Esophagus muscularis mucosa (tissue), 4 donors: ENCODE measurements at regions not wholly inside any gene's neighbourhood (a gene's known extent, or its start where the extent isn't known, plus 50 kb on each side); places are given as distances from the start of the nearest gene placed in this dataset.

Source experiments
- DNase-seq: peaks from one replicate; pipeline ENCODE4 v3.0.0-alpha.2; 2017; ENCODE audit errors: extremely low spot score
- H3K27ac ChIP-seq, 4 donors: fragments of 200-600 bp; sonication (generic); replicated peaks in 1 of 4; 1 replicate in 3 of 4; 2 replicates in 1 of 4; pipeline ENCODE4 v1.5.1; 2016 to 2019; ENCODE audit warnings: mild to moderate bottlenecking in 1 of 4
- H3K27me3 ChIP-seq, 4 donors: fragments of 200-600 bp; sonication (generic); one replicate each; pipeline versions ENCODE4 v1.5.1 to v1.6.0; 2016 to 2019
- H3K36me3 ChIP-seq, 4 donors: fragments of 200-600 bp; sonication (generic); one replicate each; pipeline ENCODE4 v1.5.1; 2016 to 2019
- H3K4me1 ChIP-seq, 4 donors: fragments of 200-600 bp; sonication (generic); one replicate each; pipeline ENCODE4 v1.5.1; 2016 to 2019
- H3K4me3 ChIP-seq, 4 donors: fragments of 200-600 bp; sonication (generic); 1 replicate in 2 of 4; 2 replicates in 2 of 4; pipeline ENCODE4 v1.5.1; 2016 to 2019; ENCODE audit warnings: mild to moderate bottlenecking in 4 of 4, moderate library complexity in 1 of 4
- H3K9me3 ChIP-seq, 4 donors: fragments of 200-600 bp; sonication (generic); 1 replicate in 3 of 4; 2 replicates in 1 of 4; pipeline ENCODE4 v1.5.1; 2016 to 2019
- EP300 ChIP-seq: sonication (generic); formaldehyde crosslinking; IDR thresholded peaks from one replicate; pipeline ENCODE4 v1.6.1; 2017; ENCODE audit warnings: antibody characterized with exemption
- POLR2A ChIP-seq: fragments of 450-650 bp; IDR thresholded peaks from one replicate; pipeline ENCODE4 v1.6.1; 2017; ENCODE audit warnings: antibody characterized with exemption, moderate library complexity, mild to moderate bottlenecking, low read depth
- POLR2AphosphoS5 ChIP-seq, 2 donors: sonication (generic); formaldehyde crosslinking; IDR thresholded peaks; one replicate each; pipeline ENCODE4 v1.6.1; 2017; ENCODE audit warnings: antibody characterized with exemption in 2 of 2
- WGBS: methylation state at CpG from one replicate; pipeline ENCODE4 v1.1.5; 2018; 5-methylcytosine and 5-hydroxymethylcytosine counted together
- intact Hi-C: fragments of 100-400 bp; cut with DNase I; formaldehyde crosslinking; loops from one replicate; pipeline ENCODE4 v1.15.1; 2023
- TF ChIP-seq, protein P1 (sequence below), 3 experiments: fragments of 200-600 bp in 2 of 3; fragments of 450-650 bp in 1 of 3; sonication (generic) in 2 of 3; IDR thresholded peaks; one replicate each; pipeline ENCODE4 v1.5.1; 2017 to 2019; ENCODE audit warnings: antibody characterized with exemption in 3 of 3, mild to moderate bottlenecking in 2 of 3, moderate library complexity in 1 of 3

GRCh38 chr18:22280453-22280750 is 111.0 kb downstream of the GATA6 start:
- Histone ChIP-seq H3K27ac (no peak overlapping the region), H3K4me3 (no peak overlapping the region), H3K4me1 (peaks cover 0 to 30% (median 11%) of the 10 kb centered on the region in 4 donors), H3K27me3 (no peaks in the 10 kb centered on the region), H3K9me3 (no peaks in the 10 kb centered on the region), H3K36me3 (no peaks in the 10 kb centered on the region)
- no peak for DNase-seq
- WGBS: 89% methylated on average over 1 of the region's 1 CpG
- TF ChIP-seq POLR2AphosphoS5 (IDR thresholded peaks at IDR 0.05) (no peak), POLR2A (no peak), EP300 (no peak)
- TF ChIP-seq, protein P1, sequence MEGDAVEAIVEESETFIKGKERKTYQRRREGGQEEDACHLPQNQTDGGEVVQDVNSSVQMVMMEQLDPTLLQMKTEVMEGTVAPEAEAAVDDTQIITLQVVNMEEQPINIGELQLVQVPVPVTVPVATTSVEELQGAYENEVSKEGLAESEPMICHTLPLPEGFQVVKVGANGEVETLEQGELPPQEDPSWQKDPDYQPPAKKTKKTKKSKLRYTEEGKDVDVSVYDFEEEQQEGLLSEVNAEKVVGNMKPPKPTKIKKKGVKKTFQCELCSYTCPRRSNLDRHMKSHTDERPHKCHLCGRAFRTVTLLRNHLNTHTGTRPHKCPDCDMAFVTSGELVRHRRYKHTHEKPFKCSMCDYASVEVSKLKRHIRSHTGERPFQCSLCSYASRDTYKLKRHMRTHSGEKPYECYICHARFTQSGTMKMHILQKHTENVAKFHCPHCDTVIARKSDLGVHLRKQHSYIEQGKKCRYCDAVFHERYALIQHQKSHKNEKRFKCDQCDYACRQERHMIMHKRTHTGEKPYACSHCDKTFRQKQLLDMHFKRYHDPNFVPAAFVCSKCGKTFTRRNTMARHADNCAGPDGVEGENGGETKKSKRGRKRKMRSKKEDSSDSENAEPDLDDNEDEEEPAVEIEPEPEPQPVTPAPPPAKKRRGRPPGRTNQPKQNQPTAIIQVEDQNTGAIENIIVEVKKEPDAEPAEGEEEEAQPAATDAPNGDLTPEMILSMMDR (IDR thresholded peaks at IDR 0.05): no peak
- intact Hi-C loops: loop anchor here (5.0 kb wide), 1 partner anchor 277 kb away; no protein-coding TSS in a partner anchor

GRCh38 chr18:22279741-22280452 is 110.5 kb downstream of the GATA6 start:
- intact Hi-C loops: loop anchor here (5.0 to 10.0 kb wide), 2 partner anchors 105 to 277 kb away; no protein-coding TSS in a partner anchor
- Histone ChIP-seq H3K9me3 (no peaks in the 10 kb centered on the region), H3K4me1 (peaks cover 0 to 30% (median 11%) of the 10 kb centered on the region in 4 donors), H3K27me3 (no peaks in the 10 kb centered on the region), H3K4me3 (no peak overlapping the region), H3K27ac (no peak overlapping the region), H3K36me3 (no peaks in the 10 kb centered on the region)
- DNase-seq: no peak
- WGBS: 83% methylated on average over 10 of the region's 10 CpGs
- TF ChIP-seq EP300: no peak
- TF ChIP-seq POLR2A: no peak
- TF ChIP-seq POLR2AphosphoS5 (IDR thresholded peaks at IDR 0.05): no peak
- TF ChIP-seq, protein P1 (IDR thresholded peaks at IDR 0.05): no peak

- no peaks in the 10 kb centered on the region for H3K36me3 ChIP-seq
- 80% methylated on average over 1 of the region's 1 CpG for WGBS
- no peaks in the 10 kb centered on the region for H3K27me3 ChIP-seq
- no peak for TF ChIP-seq POLR2A
- TF ChIP-seq POLR2AphosphoS5 (IDR thresholded peaks at IDR 0.05): no peak
- TF ChIP-seq, protein P1 (IDR thresholded peaks at IDR 0.05): no peak
- TF ChIP-seq EP300: no peak
- no peak overlapping the region for H3K4me3 ChIP-seq
- DNase-seq: no peak
- H3K4me1 ChIP-seq: peaks cover 0 to 30% (median 11%) of the 10 kb centered on the region in 4 donors
- H3K27ac ChIP-seq: no peak overlapping the region
- peaks cover 0 to 6% (median 2%) of the 10 kb centered on the region in 4 donors for H3K9me3 ChIP-seq
- intact Hi-C loops: loop anchor here (10.0 kb wide), 1 partner anchor 104 kb away; no protein-coding TSS in a partner anchor
Measured at GRCh38 chr18:22278798-22279197, 109.4 kb downstream of the GATA6 start.

GRCh38 chr18:22277758-22278157 is 108.4 kb downstream of the GATA6 start:
- H3K4me3 ChIP-seq: no peak overlapping the region
- 56% methylated on average over 12 of the region's 12 CpGs for WGBS
- no peaks in the 10 kb centered on the region for H3K27me3 ChIP-seq
- no peak for DNase-seq
- H3K36me3 ChIP-seq: no peaks in the 10 kb centered on the region
- TF ChIP-seq POLR2AphosphoS5 (IDR thresholded peaks at IDR 0.05) (peak; percentile 84 to 89), POLR2A (no peak)
- peaks cover 0 to 6% (median 2%) of the 10 kb centered on the region in 4 donors for H3K9me3 ChIP-seq
- H3K27ac ChIP-seq: peak overlapping the region; percentile 37 to 73 (median 67)
- intact Hi-C loops: loop anchor here (10.0 kb wide), 1 partner anchor 103 kb away; no protein-coding TSS in a partner anchor
- peaks cover 0 to 28% (median 10%) of the 10 kb centered on the region in 4 donors for H3K4me1 ChIP-seq

- Histone ChIP-seq H3K9me3 (peaks cover 0 to 6% (median 2%) of the 10 kb centered on the region in 4 donors), H3K4me3 (no peak overlapping the region), H3K27ac (no peak overlapping the region), H3K4me1 (peaks cover 0 to 21% (median 7%) of the 10 kb centered on the region in 4 donors), H3K27me3 (no peaks in the 10 kb centered on the region), H3K36me3 (no peaks in the 10 kb centered on the region)
- intact Hi-C loops: loop anchor here (10.0 kb wide), 1 partner anchor 102 kb away; no protein-coding TSS in a partner anchor
- WGBS: 81% methylated on average over 7 of the region's 7 CpGs
- DNase-seq: no peak
- TF ChIP-seq POLR2A (no peak), POLR2AphosphoS5 (IDR thresholded peaks at IDR 0.05) (no peak), EP300 (no peak)
- TF ChIP-seq, protein P1 (IDR thresholded peaks at IDR 0.05): no peak
Measured at GRCh38 chr18:22276334-22276713, 106.9 kb downstream of the GATA6 start.
